IMR-90 (cell line): ENCODE measurements at regions not wholly inside any gene's neighbourhood (a gene's known extent, or its start where the extent isn't known, plus 50 kb on each side); places are given as distances from the start of the nearest gene placed in this dataset.

Source experiments
- ATAC-seq: fragments of 200-7000 bp; cut with Tn5 transposase; 2 replicates; pipeline ENCODE4 v1.9.1; 2020; ENCODE audit warnings: low read depth, mild to moderate bottlenecking, moderate library complexity
- BruUV-seq: library from RNA; stranded (reverse); fragments of 400-500 nt; replicated peaks from 2 replicates; lab custom pipeline; 2021; lab: Mats Ljungman, UMichigan
- CTCF ChIA-PET: fragments of 300-600 bp; formaldehyde crosslinking; extraction: SDS; loops from one replicate; lab custom pipeline; 2021; ENCODE audit warnings: antibody characterized with exemption; lab: Yijun Ruan, JAX
- POLR2A ChIA-PET: fragments of 300-600 bp; sonication (Branson Sonifier 250); formaldehyde crosslinking; loops from one replicate; lab custom pipeline; 2022; ENCODE audit warnings: antibody characterized with exemption; ENCODE audit not compliant: unreplicated experiment; lab: Charles Lee
- DNase-seq: peaks from one replicate; pipeline ENCODE4 v3.0.0; 2013
- H2AFZ ChIP-seq: replicated peaks from 2 replicates; pipeline ENCODE3; 2013; ENCODE audit warnings: low read length, mild to moderate bottlenecking; ENCODE audit not compliant: poor library complexity
- H2AK5ac ChIP-seq: 2 replicates; pipeline ENCODE4 v1.6.1; 2013; ENCODE audit warnings: low read depth, low read length, inconsistent platforms
- H2AK9ac ChIP-seq: replicated peaks from 2 replicates; pipeline ENCODE3; 2013; ENCODE audit warnings: mild to moderate bottlenecking, low read depth, low read length, moderate library complexity; ENCODE audit not compliant: poor library complexity
- H2BK120ac ChIP-seq: 2 replicates; pipeline ENCODE4 v1.6.1; 2013; ENCODE audit warnings: low read depth, low read length, inconsistent platforms
- H2BK15ac ChIP-seq: 3 replicates; pipeline ENCODE4 v1.6.1; 2013; ENCODE audit warnings: low read depth, low read length, inconsistent platforms
- H2BK20ac ChIP-seq: 2 replicates; pipeline ENCODE4 v1.6.1; 2013; ENCODE audit warnings: low read depth, mild to moderate bottlenecking, inconsistent platforms, low read length, moderate library complexity
- H2BK5ac ChIP-seq: 2 replicates; pipeline ENCODE4 v1.6.1; 2013; ENCODE audit warnings: mild to moderate bottlenecking, low read depth, low read length, inconsistent platforms; ENCODE audit not compliant: poor library complexity, severe bottlenecking
- H3K14ac ChIP-seq: replicated peaks from 2 replicates; pipeline ENCODE4 v1.6.1; 2013; ENCODE audit warnings: low read depth, low read length, inconsistent platforms
- H3K18ac ChIP-seq: 2 replicates; pipeline ENCODE4 v1.6.1; 2013; ENCODE audit warnings: low read depth, low read length, control low read depth
- H3K23ac ChIP-seq: 2 replicates; pipeline ENCODE4 v1.6.1; 2013; ENCODE audit warnings: low read depth, low read length, inconsistent platforms
- H3K27ac ChIP-seq: 2 replicates; pipeline ENCODE4 v1.5.1; 2013; ENCODE audit warnings: mild to moderate bottlenecking, control low read depth, low read length; ENCODE audit not compliant: insufficient read depth
- H3K27me3 ChIP-seq: 2 replicates; pipeline ENCODE4 v1.6.1; 2013; ENCODE audit warnings: low read length; ENCODE audit not compliant: control insufficient read depth, insufficient read depth
- H3K36me3 ChIP-seq: 2 replicates; pipeline ENCODE4 v1.6.1; 2013; ENCODE audit warnings: low read length, mixed read lengths; ENCODE audit not compliant: control insufficient read depth, insufficient read depth
- H3K4ac ChIP-seq: 2 replicates; pipeline ENCODE4 v1.6.1; 2013; ENCODE audit warnings: low read depth, low read length, inconsistent platforms
- H3K4me1 ChIP-seq: 2 replicates; pipeline ENCODE4 v1.6.1; 2013; ENCODE audit warnings: low read length, mixed read lengths; ENCODE audit not compliant: control insufficient read depth, insufficient read depth
- H3K4me2 ChIP-seq: 2 replicates; pipeline ENCODE4 v1.6.1; 2013; ENCODE audit warnings: low read depth, mild to moderate bottlenecking, control low read depth, low read length, moderate library complexity
- H3K4me3 ChIP-seq: 2 replicates; pipeline ENCODE4 v1.5.1; 2013; ENCODE audit warnings: low read depth, mild to moderate bottlenecking, control low read depth, low read length, moderate library complexity; ENCODE audit not compliant: insufficient read depth
- H3K56ac ChIP-seq: 2 replicates; pipeline ENCODE4 v1.6.1; 2013; ENCODE audit warnings: low read length, inconsistent platforms; ENCODE audit not compliant: insufficient read depth; ENCODE audit errors: extremely low read depth
- H3K79me1 ChIP-seq, 2 experiments: 2 replicates each; pipeline ENCODE4 v1.6.1; 2013; ENCODE audit warnings: low read length in 2 of 2, inconsistent platforms in 1 of 2, low read depth in 1 of 2
- H3K9ac ChIP-seq: 2 replicates; pipeline ENCODE4 v1.6.1; 2013; ENCODE audit warnings: low read depth, low read length, control low read depth
- H3K9me1 ChIP-seq: 2 replicates; pipeline ENCODE4 v1.6.1; 2013; ENCODE audit warnings: low read length, inconsistent platforms; ENCODE audit not compliant: insufficient read depth
- H3K9me3 ChIP-seq: 2 replicates; pipeline ENCODE4 v1.6.1; 2013; ENCODE audit warnings: low read length; ENCODE audit not compliant: control insufficient read depth, insufficient read depth
- H4K20me1 ChIP-seq: 2 replicates; pipeline ENCODE4 v1.6.1; 2013; ENCODE audit warnings: low read length, inconsistent platforms; ENCODE audit not compliant: insufficient read depth
- H4K5ac ChIP-seq: 2 replicates; pipeline ENCODE4 v1.6.1; 2013; ENCODE audit warnings: mild to moderate bottlenecking, low read depth, low read length, control low read depth
- H4K8ac ChIP-seq, 2 experiments: 2 replicates each; pipeline ENCODE4 v1.6.1; 2013; ENCODE audit warnings: low read depth in 2 of 2, low read length in 2 of 2, control low read depth in 1 of 2, inconsistent platforms in 1 of 2
- H4K91ac ChIP-seq: 2 replicates; pipeline ENCODE4 v1.6.1; 2013; ENCODE audit warnings: low read depth, low read length, inconsistent platforms; ENCODE audit not compliant: insufficient read depth
- BHLHE40 ChIP-seq: fragments of 150-350 bp; IDR thresholded peaks from 2 replicates; pipeline ENCODE4 v1.6.1; 2016; ENCODE audit warnings: mild to moderate bottlenecking, low read depth, low read length
- CEBPB ChIP-seq: IDR thresholded peaks from 2 replicates; pipeline ENCODE4 v1.6.1; 2012; ENCODE audit warnings: low read depth, low read length, improper control_type of control experiment
- FOS ChIP-seq: fragments of 150-350 bp; IDR thresholded peaks from 2 replicates; pipeline ENCODE4 v1.6.1; 2016; ENCODE audit warnings: low read depth, low read length
- MAFK ChIP-seq: IDR thresholded peaks from 2 replicates; pipeline ENCODE4 v1.6.1; 2012; ENCODE audit warnings: low read depth, low read length, improper control_type of control experiment
- MAZ ChIP-seq: IDR thresholded peaks from 2 replicates; pipeline ENCODE4 v1.6.1; 2012; ENCODE audit warnings: low read depth, mild to moderate bottlenecking, low read length, improper control_type of control experiment, moderate library complexity, borderline replicate concordance
- MXI1 ChIP-seq: IDR thresholded peaks from 2 replicates; pipeline ENCODE4 v1.6.1; 2012; ENCODE audit warnings: low read depth, mild to moderate bottlenecking, low read length, moderate library complexity, borderline replicate concordance
- NFE2L2 ChIP-seq: fragments of 150-350 bp; IDR thresholded peaks from 2 replicates; pipeline ENCODE4 v1.6.1; 2016; ENCODE audit warnings: low read depth, mild to moderate bottlenecking, low read length
- RAD21 ChIP-seq: IDR thresholded peaks from 2 replicates; pipeline ENCODE4 v1.6.1; 2012; ENCODE audit warnings: low read length, improper control_type of control experiment
- RCOR1 ChIP-seq: IDR thresholded peaks from 2 replicates; pipeline ENCODE4 v1.6.1; 2012; ENCODE audit warnings: mild to moderate bottlenecking, low read length, improper control_type of control experiment; ENCODE audit not compliant: insufficient replicate concordance
- RFX5 ChIP-seq: IDR thresholded peaks from 2 replicates; pipeline ENCODE4 v1.8.0; 2012; ENCODE audit warnings: low read depth, mild to moderate bottlenecking, low read length, moderate library complexity
- SMC3 ChIP-seq: fragments of 150-350 bp; IDR thresholded peaks from 2 replicates; pipeline ENCODE4 v1.6.1; 2016; ENCODE audit warnings: low read depth, mild to moderate bottlenecking, antibody characterized with exemption, low read length, moderate library complexity
- USF2 ChIP-seq: fragments of 150-350 bp; IDR thresholded peaks from 2 replicates; pipeline ENCODE4 v1.6.1; 2017; ENCODE audit warnings: mild to moderate bottlenecking, antibody characterized with exemption, low read length, low read depth
- WGBS, 2 experiments: methylation state at CpG; one replicate each; pipeline versions ENCODE4 v1.1.5 to v1.1.7; 2013; ENCODE audit warnings: missing lambda C conversion rate in 2 of 2; ENCODE audit not compliant: insufficient read length in 1 of 2; ENCODE audit errors: extremely low coverage in 2 of 2; 5-methylcytosine and 5-hydroxymethylcytosine counted together
- dilution Hi-C: fragments of 300-500 bp; cut with HindIII; formaldehyde crosslinking; loops from one replicate; pipeline ENCODE4 v1.14.3; 2018; ENCODE audit warnings: low sequenced_read_pairs; ENCODE audit not compliant: unreplicated experiment
- in situ Hi-C: fragments of 300-500 bp; cut with MboI; formaldehyde crosslinking; loops from 3 replicates; pipeline ENCODE4 v1.14.3; 2019; ENCODE audit warnings: low sequenced_read_pairs, inconsistent platforms, mixed read lengths
- intact Hi-C: fragments of 100-400 bp; cut with micrococcal nuclease; formaldehyde crosslinking; loops from 2 replicates; pipeline ENCODE4 v1.10.0; 2022
- TF ChIP-seq, protein P1 (sequence below): conservative IDR thresholded peaks from 2 replicates; pipeline ENCODE4 v1.5.1; 2012; ENCODE audit warnings: mild to moderate bottlenecking, low read depth, low read length, improper control_type of control experiment
- TF ChIP-seq, protein P2 (sequence below): fragments of 150-350 bp; IDR thresholded peaks from 2 replicates; pipeline ENCODE4 v1.6.1; 2016; ENCODE audit warnings: low read depth, mild to moderate bottlenecking, low read length, moderate library complexity, borderline replicate concordance

DNA sequence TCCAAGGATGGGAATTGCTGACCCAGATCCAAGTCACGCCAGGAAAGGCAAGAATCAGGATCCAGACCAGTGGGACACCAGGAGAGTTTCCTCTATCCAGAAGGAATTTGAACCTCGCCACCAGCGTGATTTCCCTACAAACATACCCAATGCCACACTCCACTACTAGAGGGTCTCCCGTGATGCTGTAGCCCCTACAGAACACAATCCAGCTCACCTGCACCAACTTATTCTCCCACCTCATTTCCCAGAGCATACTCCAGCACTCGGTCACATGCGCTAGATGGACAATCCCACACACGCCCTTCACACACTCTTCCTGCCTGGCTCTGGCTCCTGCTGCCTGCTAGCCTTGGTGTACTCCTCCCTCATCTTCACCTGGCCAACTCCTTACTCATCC, 142.1 kb upstream of the PDE1C start:
- dilution Hi-C loops: no loop called here
- H2BK20ac ChIP-seq: no peak overlapping the region
- no peak overlapping the region for H2AK5ac ChIP-seq
- no peak overlapping the region for H2BK120ac ChIP-seq
- no peak for ATAC-seq
- no peak overlapping the region for H4K8ac ChIP-seq
- H3K9me3 ChIP-seq: no peaks in the 10 kb centered on the region; the same call in 1 of the 2 replicates
- no peak overlapping the region for H2BK5ac ChIP-seq
- intact Hi-C loops: no loop called here
- no peak for DNase-seq
- no peaks in the 10 kb centered on the region for H4K20me1 ChIP-seq
- H3K36me3 ChIP-seq: no peaks in the 10 kb centered on the region
- TF ChIP-seq RAD21 (no peak), RCOR1 (no peak), MAFK (no peak), BHLHE40 (no peak), USF2 (no peak), NFE2L2 (no peak), MAZ (no peak), MXI1 (no peak), SMC3 (no peak), CEBPB (no peak), FOS (no peak), RFX5 (no peak)
- TF ChIP-seq, protein P1, sequence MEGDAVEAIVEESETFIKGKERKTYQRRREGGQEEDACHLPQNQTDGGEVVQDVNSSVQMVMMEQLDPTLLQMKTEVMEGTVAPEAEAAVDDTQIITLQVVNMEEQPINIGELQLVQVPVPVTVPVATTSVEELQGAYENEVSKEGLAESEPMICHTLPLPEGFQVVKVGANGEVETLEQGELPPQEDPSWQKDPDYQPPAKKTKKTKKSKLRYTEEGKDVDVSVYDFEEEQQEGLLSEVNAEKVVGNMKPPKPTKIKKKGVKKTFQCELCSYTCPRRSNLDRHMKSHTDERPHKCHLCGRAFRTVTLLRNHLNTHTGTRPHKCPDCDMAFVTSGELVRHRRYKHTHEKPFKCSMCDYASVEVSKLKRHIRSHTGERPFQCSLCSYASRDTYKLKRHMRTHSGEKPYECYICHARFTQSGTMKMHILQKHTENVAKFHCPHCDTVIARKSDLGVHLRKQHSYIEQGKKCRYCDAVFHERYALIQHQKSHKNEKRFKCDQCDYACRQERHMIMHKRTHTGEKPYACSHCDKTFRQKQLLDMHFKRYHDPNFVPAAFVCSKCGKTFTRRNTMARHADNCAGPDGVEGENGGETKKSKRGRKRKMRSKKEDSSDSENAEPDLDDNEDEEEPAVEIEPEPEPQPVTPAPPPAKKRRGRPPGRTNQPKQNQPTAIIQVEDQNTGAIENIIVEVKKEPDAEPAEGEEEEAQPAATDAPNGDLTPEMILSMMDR: no peak
- TF ChIP-seq, protein P2, sequence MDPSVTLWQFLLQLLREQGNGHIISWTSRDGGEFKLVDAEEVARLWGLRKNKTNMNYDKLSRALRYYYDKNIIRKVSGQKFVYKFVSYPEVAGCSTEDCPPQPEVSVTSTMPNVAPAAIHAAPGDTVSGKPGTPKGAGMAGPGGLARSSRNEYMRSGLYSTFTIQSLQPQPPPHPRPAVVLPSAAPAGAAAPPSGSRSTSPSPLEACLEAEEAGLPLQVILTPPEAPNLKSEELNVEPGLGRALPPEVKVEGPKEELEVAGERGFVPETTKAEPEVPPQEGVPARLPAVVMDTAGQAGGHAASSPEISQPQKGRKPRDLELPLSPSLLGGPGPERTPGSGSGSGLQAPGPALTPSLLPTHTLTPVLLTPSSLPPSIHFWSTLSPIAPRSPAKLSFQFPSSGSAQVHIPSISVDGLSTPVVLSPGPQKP: no peak
- H3K79me1 ChIP-seq: no peaks in the 10 kb centered on the region
- no peak overlapping the region for H3K27ac ChIP-seq
- no peak overlapping the region for H3K56ac ChIP-seq
- H2AK9ac ChIP-seq: no peak overlapping the region
- no peak overlapping the region for H3K4me2 ChIP-seq
- no peak overlapping the region for H2BK15ac ChIP-seq
- BruUV-seq: no TSS peak
- H3K23ac ChIP-seq: no peak overlapping the region
- POLR2A ChIA-PET: no interaction called here
- no peak overlapping the region for H3K4me3 ChIP-seq
- CTCF ChIA-PET: no interaction called here
- H3K9ac ChIP-seq: no peak overlapping the region
- H3K18ac ChIP-seq: no peak overlapping the region
- H2AFZ ChIP-seq: no peak overlapping the region
- no peak overlapping the region for H3K14ac ChIP-seq
- H3K4me1 ChIP-seq: no peaks in the 10 kb centered on the region
- H4K91ac ChIP-seq: no peak overlapping the region
- H3K27me3 ChIP-seq: peaks cover 18% of the 10 kb centered on the region
- no peak overlapping the region for H3K4ac ChIP-seq
- WGBS, 2 experiments: 75% methylated on average over 6 of the region's 7 CpGs; no CpG with 5 or more reads in 1 of the 2 experiments
- in situ Hi-C loops: no loop called here
- no peak overlapping the region for H4K5ac ChIP-seq
- H3K9me1 ChIP-seq: no peaks in the 10 kb centered on the region
